ENCODE measurements at regions not wholly inside any gene's neighbourhood (a gene's known extent, or its start where the extent isn't known, plus 50 kb on each side); places are given as distances from the start of the nearest gene placed in this dataset.

DNA sequence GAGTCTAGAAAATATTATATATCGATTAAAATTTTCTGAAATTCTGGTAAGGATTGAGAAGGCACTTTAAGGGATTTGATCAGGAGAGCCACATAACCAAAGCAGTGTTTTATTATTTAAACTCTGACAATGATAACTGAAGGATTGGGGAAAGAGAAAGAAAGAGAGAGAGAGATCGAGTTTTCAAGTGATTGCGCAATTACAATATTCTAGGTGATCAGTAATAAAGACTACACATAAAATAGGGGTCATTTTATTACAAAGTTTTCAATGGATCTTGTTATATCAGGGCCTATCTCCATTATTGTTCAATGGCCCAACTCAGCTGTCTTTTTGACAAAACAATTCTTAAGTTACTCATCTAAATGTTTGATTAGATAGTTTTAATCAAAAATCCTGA is 541.5 kb upstream of the ZWINT start:
- Histone ChIP-seq H2BK120ac (ENCODE audit: low read depth, low read length) (no peak overlapping the region), H3K14ac (ENCODE audit: low read length) (no peak overlapping the region), H4K91ac (ENCODE audit: low read depth, low read length, poor library complexity) (no peak overlapping the region), H2BK5ac (ENCODE audit: low read length) (no peak overlapping the region), H3K27me3 (ENCODE audit: control insufficient read depth in 3 of 3, insufficient read depth in 3 of 3, low read depth in 1 of 3, low read length in 3 of 3) (no peaks in the 10 kb centered on the region), H3K9me3 (replicated peaks in 1 of 2; ENCODE audit: control insufficient read depth in 2 of 2, insufficient read depth in 1 of 2, low read depth in 1 of 2, low read length in 2 of 2) (no peaks in the 10 kb centered on the region), H3K4me2 (ENCODE audit: insufficient read depth, low read length, poor library complexity, severe bottlenecking) (no peak overlapping the region), H3K4me3 (ENCODE audit: low read length in 2 of 2) (no peak overlapping the region), H3K27ac (replicated peaks; ENCODE audit: low read length) (no peak overlapping the region), H3K4me1 (ENCODE audit: control insufficient read depth in 2 of 2, insufficient read depth in 1 of 2, low read depth in 1 of 2, low read length in 2 of 2) (peaks cover 0 to 2% of the 10 kb centered on the region in 2 donors), H3K4ac (ENCODE audit: low read length) (no peak overlapping the region), H2AFZ (ENCODE audit: low read length) (no peak overlapping the region), H2BK15ac (ENCODE audit: low read length) (no peak overlapping the region), H3K23ac (ENCODE audit: low read depth, low read length, poor library complexity) (no peak overlapping the region), H3K18ac (ENCODE audit: low read length) (no peak overlapping the region), H3K79me1 (ENCODE audit: low read depth, low read length) (no peaks in the 10 kb centered on the region), H4K8ac (ENCODE audit: low read depth, low read length) (no peak overlapping the region), H3K36me3 (replicated peaks in 1 of 2; ENCODE audit: control insufficient read depth in 2 of 2, insufficient read depth in 2 of 2, low read length in 2 of 2) (no peaks in the 10 kb centered on the region), H2AK5ac (ENCODE audit: low read depth, low read length) (no peak overlapping the region), H2BK12ac (ENCODE audit: low read length) (no peak overlapping the region), H3K9ac (ENCODE audit: low read depth, low read length, poor library complexity) (no peak overlapping the region)
- no peak for DNase-seq (ENCODE audit: low spot score)
- no CpG with 5 or more reads among the region's 3 CpGs for WGBS, 2 donors (ENCODE audit: extremely low coverage in 2 of 2, insufficient read length in 2 of 2, insufficient replicate concordance in 1 of 2)

DNA sequence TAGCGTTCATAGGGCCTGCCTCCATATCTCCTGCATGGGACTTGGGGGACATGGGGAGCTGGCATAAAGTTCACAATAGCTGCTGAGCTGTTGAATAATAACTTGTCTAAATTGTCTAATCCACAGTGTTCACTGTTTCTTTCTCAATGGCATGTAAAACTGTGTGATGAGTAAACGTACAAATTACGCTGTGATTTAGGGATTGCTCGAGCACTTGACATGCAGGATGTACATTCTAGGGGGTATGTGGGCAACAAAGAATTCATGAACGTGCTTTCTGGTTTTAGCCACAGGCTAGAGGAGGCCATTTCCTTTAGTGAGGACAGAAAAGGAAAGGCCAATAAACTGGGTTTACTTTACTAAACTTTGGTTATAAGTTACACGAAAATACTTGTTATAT is 534.2 kb upstream of the ZWINT start:
- H3K79me1 ChIP-seq (ENCODE audit: low read depth, low read length) = no peaks in the 10 kb centered on the region
- WGBS, 2 donors (ENCODE audit: extremely low coverage in 2 of 2, insufficient read length in 2 of 2, insufficient replicate concordance in 1 of 2) = no CpG with 5 or more reads among the region's 6 CpGs
- no peak overlapping the region for H2BK120ac ChIP-seq (ENCODE audit: low read depth, low read length)
- no peak overlapping the region for H2AK5ac ChIP-seq (ENCODE audit: low read depth, low read length)
- H4K8ac ChIP-seq (ENCODE audit: low read depth, low read length) = no peak overlapping the region
- no peak overlapping the region for H3K4ac ChIP-seq (ENCODE audit: low read length)
- H3K9ac ChIP-seq (ENCODE audit: low read depth, low read length, poor library complexity) = no peak overlapping the region
- H4K91ac ChIP-seq (ENCODE audit: low read depth, low read length, poor library complexity) = no peak overlapping the region
- H3K14ac ChIP-seq (ENCODE audit: low read length) = no peak overlapping the region
- no peak overlapping the region for H3K4me2 ChIP-seq (ENCODE audit: insufficient read depth, low read length, poor library complexity, severe bottlenecking)
- H2AFZ ChIP-seq (ENCODE audit: low read length) = no peak overlapping the region
- no peak overlapping the region for H2BK12ac ChIP-seq (ENCODE audit: low read length)
- no peak overlapping the region for H3K18ac ChIP-seq (ENCODE audit: low read length)
- no peak overlapping the region for H3K23ac ChIP-seq (ENCODE audit: low read depth, low read length, poor library complexity)
- H2BK15ac ChIP-seq (ENCODE audit: low read length) = no peak overlapping the region
- H3K27ac ChIP-seq (replicated peaks; ENCODE audit: low read length) = no peak overlapping the region
- H2BK5ac ChIP-seq (ENCODE audit: low read length) = no peak overlapping the region
- no peaks in the 10 kb centered on the region for H3K36me3 ChIP-seq (replicated peaks in 1 of 2; ENCODE audit: control insufficient read depth in 2 of 2, insufficient read depth in 2 of 2, low read length in 2 of 2)
- no peaks in the 10 kb centered on the region for H3K27me3 ChIP-seq (ENCODE audit: control insufficient read depth in 3 of 3, insufficient read depth in 3 of 3, low read depth in 1 of 3, low read length in 3 of 3)
- no peak overlapping the region for H3K4me3 ChIP-seq (ENCODE audit: low read length in 2 of 2)
- DNase-seq (ENCODE audit: low spot score) = no peak
- H3K4me1 ChIP-seq (ENCODE audit: control insufficient read depth in 2 of 2, insufficient read depth in 1 of 2, low read depth in 1 of 2, low read length in 2 of 2) = peaks cover 0 to 2% of the 10 kb centered on the region in 2 donors
- no peaks in the 10 kb centered on the region for H3K9me3 ChIP-seq (replicated peaks in 1 of 2; ENCODE audit: control insufficient read depth in 2 of 2, insufficient read depth in 1 of 2, low read depth in 1 of 2, low read length in 2 of 2)

DNA sequence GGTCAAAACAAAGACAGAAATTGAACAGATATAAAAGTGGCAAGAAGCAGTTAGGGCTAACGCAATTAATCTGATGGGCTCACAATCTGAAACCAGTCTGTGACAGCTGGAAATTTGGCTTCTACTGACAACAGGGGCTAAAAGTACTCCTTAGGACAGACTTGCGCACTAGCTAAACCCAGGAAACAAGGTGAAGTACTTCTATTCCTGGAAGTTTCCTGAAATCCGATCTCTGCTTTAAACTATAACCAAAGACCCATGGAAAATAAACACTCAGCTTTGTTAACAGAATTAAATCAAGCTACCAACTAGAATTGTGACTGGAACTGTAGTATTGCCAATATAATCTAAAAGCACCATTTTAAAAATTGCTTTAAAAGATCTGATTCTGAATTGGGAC is 520.2 kb upstream of the ZWINT start:
- H3K4me2 ChIP-seq (ENCODE audit: insufficient read depth, low read length, poor library complexity, severe bottlenecking) = no peak overlapping the region
- no peak overlapping the region for H3K14ac ChIP-seq (ENCODE audit: low read length)
- H3K27ac ChIP-seq (replicated peaks; ENCODE audit: low read length) = no peak overlapping the region
- H4K8ac ChIP-seq (ENCODE audit: low read depth, low read length) = no peak overlapping the region
- no peaks in the 10 kb centered on the region for H3K27me3 ChIP-seq (ENCODE audit: control insufficient read depth in 3 of 3, insufficient read depth in 3 of 3, low read depth in 1 of 3, low read length in 3 of 3)
- H3K36me3 ChIP-seq (replicated peaks in 1 of 2; ENCODE audit: control insufficient read depth in 2 of 2, insufficient read depth in 2 of 2, low read length in 2 of 2) = no peaks in the 10 kb centered on the region
- H2BK120ac ChIP-seq (ENCODE audit: low read depth, low read length) = no peak overlapping the region
- no peak overlapping the region for H3K23ac ChIP-seq (ENCODE audit: low read depth, low read length, poor library complexity)
- H2AK5ac ChIP-seq (ENCODE audit: low read depth, low read length) = no peak overlapping the region
- no peak overlapping the region for H3K18ac ChIP-seq (ENCODE audit: low read length)
- H3K4ac ChIP-seq (ENCODE audit: low read length) = no peak overlapping the region
- H2BK12ac ChIP-seq (ENCODE audit: low read length) = no peak overlapping the region
- no peak overlapping the region for H3K4me3 ChIP-seq (ENCODE audit: low read length in 2 of 2)
- no CpG with 5 or more reads among the region's 3 CpGs for WGBS, 2 donors (ENCODE audit: extremely low coverage in 2 of 2, insufficient read length in 2 of 2, insufficient replicate concordance in 1 of 2)
- no peak for DNase-seq (ENCODE audit: low spot score)
- no peak overlapping the region for H2BK5ac ChIP-seq (ENCODE audit: low read length)
- H3K4me1 ChIP-seq (ENCODE audit: control insufficient read depth in 2 of 2, insufficient read depth in 1 of 2, low read depth in 1 of 2, low read length in 2 of 2) = no peaks in the 10 kb centered on the region
- H3K9ac ChIP-seq (ENCODE audit: low read depth, low read length, poor library complexity) = no peak overlapping the region
- no peak overlapping the region for H2AFZ ChIP-seq (ENCODE audit: low read length)
- H4K91ac ChIP-seq (ENCODE audit: low read depth, low read length, poor library complexity) = no peak overlapping the region
- no peaks in the 10 kb centered on the region for H3K9me3 ChIP-seq (replicated peaks in 1 of 2; ENCODE audit: control insufficient read depth in 2 of 2, insufficient read depth in 1 of 2, low read depth in 1 of 2, low read length in 2 of 2)
- H3K79me1 ChIP-seq (ENCODE audit: low read depth, low read length) = no peaks in the 10 kb centered on the region
- no peak overlapping the region for H2BK15ac ChIP-seq (ENCODE audit: low read length)

DNA sequence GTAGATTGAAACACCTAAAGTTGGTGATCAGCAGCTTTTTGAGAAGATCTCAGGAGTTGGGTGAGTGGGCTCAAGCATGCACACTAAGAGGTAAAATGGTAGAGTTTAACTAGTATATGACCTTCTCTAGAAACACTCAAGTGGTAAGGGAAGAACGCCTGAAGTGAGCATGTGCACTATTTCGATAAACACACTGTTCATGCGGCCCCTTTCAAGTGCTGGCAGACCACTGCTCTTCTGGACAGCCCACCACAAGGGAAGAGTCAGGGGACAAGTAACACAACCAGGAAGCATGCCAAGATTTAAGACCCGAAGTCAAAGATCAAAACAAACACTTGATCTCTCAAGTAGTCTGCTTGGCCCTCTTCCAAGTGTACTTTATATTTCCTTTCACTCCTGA is 519.5 kb upstream of the ZWINT start:
- no peak overlapping the region for H2BK5ac ChIP-seq (ENCODE audit: low read length)
- no peaks in the 10 kb centered on the region for H3K79me1 ChIP-seq (ENCODE audit: low read depth, low read length)
- WGBS, 2 donors (ENCODE audit: extremely low coverage in 2 of 2, insufficient read length in 2 of 2, insufficient replicate concordance in 1 of 2) = no CpG with 5 or more reads among the region's 4 CpGs
- no peak overlapping the region for H3K23ac ChIP-seq (ENCODE audit: low read depth, low read length, poor library complexity)
- no peak for DNase-seq (ENCODE audit: low spot score)
- no peak overlapping the region for H2BK15ac ChIP-seq (ENCODE audit: low read length)
- H3K4ac ChIP-seq (ENCODE audit: low read length) = no peak overlapping the region
- no peak overlapping the region for H4K91ac ChIP-seq (ENCODE audit: low read depth, low read length, poor library complexity)
- H3K14ac ChIP-seq (ENCODE audit: low read length) = no peak overlapping the region
- H3K4me2 ChIP-seq (ENCODE audit: insufficient read depth, low read length, poor library complexity, severe bottlenecking) = no peak overlapping the region
- H2BK12ac ChIP-seq (ENCODE audit: low read length) = no peak overlapping the region
- no peaks in the 10 kb centered on the region for H3K36me3 ChIP-seq (replicated peaks in 1 of 2; ENCODE audit: control insufficient read depth in 2 of 2, insufficient read depth in 2 of 2, low read length in 2 of 2)
- no peak overlapping the region for H2AFZ ChIP-seq (ENCODE audit: low read length)
- no peak overlapping the region for H2AK5ac ChIP-seq (ENCODE audit: low read depth, low read length)
- H3K9ac ChIP-seq (ENCODE audit: low read depth, low read length, poor library complexity) = no peak overlapping the region
- no peak overlapping the region for H2BK120ac ChIP-seq (ENCODE audit: low read depth, low read length)
- no peak overlapping the region for H4K8ac ChIP-seq (ENCODE audit: low read depth, low read length)
- no peak overlapping the region for H3K4me3 ChIP-seq (ENCODE audit: low read length in 2 of 2)
- no peaks in the 10 kb centered on the region for H3K4me1 ChIP-seq (ENCODE audit: control insufficient read depth in 2 of 2, insufficient read depth in 1 of 2, low read depth in 1 of 2, low read length in 2 of 2)
- H3K27ac ChIP-seq (replicated peaks; ENCODE audit: low read length) = no peak overlapping the region
- no peaks in the 10 kb centered on the region for H3K27me3 ChIP-seq (ENCODE audit: control insufficient read depth in 3 of 3, insufficient read depth in 3 of 3, low read depth in 1 of 3, low read length in 3 of 3)
- no peak overlapping the region for H3K18ac ChIP-seq (ENCODE audit: low read length)
- no peaks in the 10 kb centered on the region for H3K9me3 ChIP-seq (replicated peaks in 1 of 2; ENCODE audit: control insufficient read depth in 2 of 2, insufficient read depth in 1 of 2, low read depth in 1 of 2, low read length in 2 of 2)
